ENCODE measurements at regions not wholly inside any gene's neighbourhood (a gene's known extent, or its start where the extent isn't known, plus 50 kb on each side); places are given as distances from the start of the nearest gene placed in this dataset.

GRCh38 chr6:95084867-95085266, 492.5 kb upstream of the MANEA start:
- no peak for DNase-seq
- Histone ChIP-seq H3K27me3 (no peaks in the 10 kb centered on the region), H3K4me3 (replicated peaks in 1 of 3) (no peak overlapping the region), H3K4me1 (no peaks in the 10 kb centered on the region), H3K9me3 (no peaks in the 10 kb centered on the region), H3K36me3 (no peaks in the 10 kb centered on the region), H3K27ac (no peak overlapping the region)
- WGBS, 2 donors, result 95 to 97% methylated on average over 7 to 18 of the region's 19 CpGs
- intact Hi-C loops (cut with DNase I), result no loop called here
- TF ChIP-seq POLR2A (IDR thresholded peaks at IDR 0.05), result no peak
- TF ChIP-seq CTCF (IDR thresholded peaks at IDR 0.05), result no peak

- no peaks in the 10 kb centered on the region for H3K4me1 ChIP-seq
- H3K36me3 ChIP-seq, result no peaks in the 10 kb centered on the region
- WGBS, 2 donors, result 33 to 43% methylated on average over 8 of the region's 8 CpGs
- no peak overlapping the region for H3K27ac ChIP-seq
- DNase-seq, result peak in 1 of 2 donors; percentile 7
- intact Hi-C loops (cut with DNase I), result no loop called here
- no peak overlapping the region for H3K4me3 ChIP-seq (replicated peaks in 1 of 3)
- TF ChIP-seq POLR2A (IDR thresholded peaks at IDR 0.05) (no peak), CTCF (IDR thresholded peaks at IDR 0.05) (no peak)
- no peaks in the 10 kb centered on the region for H3K9me3 ChIP-seq
- no peaks in the 10 kb centered on the region for H3K27me3 ChIP-seq
Measured at GRCh38 chr6:95087394-95088097, 489.8 kb upstream of the MANEA start.

- H3K9me3 ChIP-seq, result no peaks in the 10 kb centered on the region
- H3K36me3 ChIP-seq, result no peaks in the 10 kb centered on the region
- 57 to 58% methylated on average over 5 of the region's 5 CpGs for WGBS, 2 donors
- no peak for DNase-seq
- H3K27ac ChIP-seq, result no peak overlapping the region
- TF ChIP-seq CTCF (IDR thresholded peaks at IDR 0.05) (peak in 3 of 6 experiments; percentile 32 to 52 (median 38)), POLR2A (IDR thresholded peaks at IDR 0.05) (no peak)
- intact Hi-C loops (cut with DNase I), result no loop called here
- H3K27me3 ChIP-seq, result no peaks in the 10 kb centered on the region
- H3K4me3 ChIP-seq (replicated peaks in 1 of 3), result no peak overlapping the region
- no peaks in the 10 kb centered on the region for H3K4me1 ChIP-seq
Measured at GRCh38 chr6:95091823-95092436, 485.4 kb upstream of the MANEA start.

- no peak overlapping the region for H3K27ac ChIP-seq
- no peaks in the 10 kb centered on the region for H3K27me3 ChIP-seq
- no peak for TF ChIP-seq CTCF (IDR thresholded peaks at IDR 0.05)
- WGBS, 2 donors, result 67 to 68% methylated on average over 4 of the region's 4 CpGs
- H3K9me3 ChIP-seq, result no peaks in the 10 kb centered on the region
- intact Hi-C loops (cut with DNase I), result no loop called here
- no peak for DNase-seq
- no peaks in the 10 kb centered on the region for H3K4me1 ChIP-seq
- H3K4me3 ChIP-seq (replicated peaks in 1 of 3), result no peak overlapping the region
- H3K36me3 ChIP-seq, result no peaks in the 10 kb centered on the region
Measured at GRCh38 chr6:95093154-95093553, 484.2 kb upstream of the MANEA start.

Measured in thyroid gland (tissue), 4 donors.